ENCODE measurements at regions not wholly inside any gene's neighbourhood (a gene's known extent, or its start where the extent isn't known, plus 50 kb on each side); places are given as distances from the start of the nearest gene placed in this dataset.

- no peak overlapping the region for H3K27ac ChIP-seq (ENCODE audit: low read depth in 2 of 2, low read length in 1 of 2)
- no peaks in the 10 kb centered on the region for H3K9me3 ChIP-seq
- no peak for DNase-seq
- no peaks in the 10 kb centered on the region for H3K9me2 ChIP-seq
- H3K79me2 ChIP-seq (ENCODE audit: insufficient read depth) = no peaks in the 10 kb centered on the region
- no peaks in the 10 kb centered on the region for H3F3A ChIP-seq (replicated peaks; ENCODE audit: insufficient read depth)
- no peaks in the 10 kb centered on the region; a peak in 1 of 4 replicates for H3K4me1 ChIP-seq (ENCODE audit: control insufficient read depth in 1 of 2, insufficient read depth in 2 of 2, low read depth in 1 of 2, low read length in 1 of 2)
- no peaks in the 10 kb centered on the region for H4K20me1 ChIP-seq (ENCODE audit: insufficient read depth)
- no peak overlapping the region for H3K4me3 ChIP-seq (ENCODE audit: low read depth in 2 of 2, low read length in 1 of 2)
- 29% methylated on average over 4 of the region's 4 CpGs for WGBS (ENCODE audit: low lambda C conversion rate)
- H2AFZ ChIP-seq (ENCODE audit: low read depth) = no peak overlapping the region
- H3K9ac ChIP-seq = no peak overlapping the region
- no peak overlapping the region for H3K4me2 ChIP-seq
- H3K27me3 ChIP-seq (ENCODE audit: insufficient read depth) = no peaks in the 10 kb centered on the region
- ChIA-PET CTCF (no interaction called here), POLR2A (no interaction called here)
- H3K36me3 ChIP-seq (replicated peaks in 1 of 2; ENCODE audit: control insufficient read depth in 1 of 2, insufficient read depth in 2 of 2, low read length in 1 of 2) = no peaks in the 10 kb centered on the region
- TF ChIP-seq MAX (IDR thresholded peaks at IDR 0.05; ENCODE audit: low read depth) = no peak
Observed at GRCh38 chr6:103154779-103155572, 1704.7 kb downstream of the HACE1 start.

- POLR2A ChIA-PET = no interaction called here
- no peaks in the 10 kb centered on the region for H3K27me3 ChIP-seq (ENCODE audit: insufficient read depth)
Observed at GRCh38 chr6:103153016-103153415, 1706.7 kb downstream of the HACE1 start.

DNA sequence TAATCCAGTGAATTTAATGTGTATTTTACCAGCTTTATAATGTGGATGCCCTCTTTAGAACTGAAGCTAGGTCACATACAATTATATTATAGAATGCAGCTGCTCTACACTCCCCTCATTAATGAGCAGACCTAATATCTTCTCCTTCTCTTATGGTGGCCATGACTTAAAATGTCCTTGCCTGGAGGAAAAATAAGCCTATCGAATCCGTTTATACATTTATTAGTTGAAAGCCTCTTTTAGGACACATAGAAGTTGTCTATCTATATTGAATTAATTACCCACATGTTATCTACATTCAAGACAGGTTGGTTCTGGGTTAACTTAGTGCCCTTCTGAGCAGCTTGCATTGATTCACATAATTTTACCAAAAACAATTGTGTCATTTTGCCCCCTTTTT lies 1716.8 kb downstream of the HACE1 start:
- Histone ChIP-seq H3K4me1 (ENCODE audit: control insufficient read depth in 1 of 2, insufficient read depth in 2 of 2, low read depth in 1 of 2, low read length in 1 of 2) (peaks cover 0 to 5% of the 10 kb centered on the region in 2 experiments; a peak in 2 of 4 replicates), H2AFZ (ENCODE audit: low read depth) (no peak overlapping the region), H3K36me3 (replicated peaks in 1 of 2; ENCODE audit: control insufficient read depth in 1 of 2, insufficient read depth in 2 of 2, low read length in 1 of 2) (no peaks in the 10 kb centered on the region), H3K27me3 (ENCODE audit: insufficient read depth) (no peaks in the 10 kb centered on the region), H3K4me2 (no peak overlapping the region), H3K9me2 (no peaks in the 10 kb centered on the region), H3K9ac (no peak overlapping the region), H3K79me2 (ENCODE audit: insufficient read depth) (no peaks in the 10 kb centered on the region), H3K9me3 (no peaks in the 10 kb centered on the region), H4K20me1 (ENCODE audit: insufficient read depth) (no peaks in the 10 kb centered on the region), H3K4me3 (ENCODE audit: low read depth in 2 of 2, low read length in 1 of 2) (no peak overlapping the region), H3K27ac (ENCODE audit: low read depth in 2 of 2, low read length in 1 of 2) (peak overlapping the region in 1 of 2 experiments; percentile 90; a peak in 2 of 4 replicates), H3F3A (replicated peaks; ENCODE audit: insufficient read depth) (no peaks in the 10 kb centered on the region)
- CTCF ChIA-PET = no interaction called here
- POLR2A ChIA-PET = no interaction called here
- DNase-seq = peak; percentile 20
- 42% methylated on average over 2 of the region's 2 CpGs for WGBS (ENCODE audit: low lambda C conversion rate)
- no peak for TF ChIP-seq MEF2A (IDR thresholded peaks at IDR 0.05; ENCODE audit: borderline replicate concordance, low read depth)
- TF ChIP-seq TAF1 (IDR thresholded peaks at IDR 0.05; ENCODE audit: borderline replicate concordance, low read depth, low read length) = no peak
- no peak; the same call in 1 of the 2 replicates for TF ChIP-seq RAD21 (IDR thresholded peaks at IDR 0.05; ENCODE audit: low read length)
- no peak for TF ChIP-seq SMC3 (IDR thresholded peaks at IDR 0.05; ENCODE audit: low read depth, low read length)
- TF ChIP-seq FOXM1 (IDR thresholded peaks at IDR 0.05; ENCODE audit: low read depth) = no peak
- no peak for TF ChIP-seq NFIC (IDR thresholded peaks at IDR 0.05; ENCODE audit: borderline replicate concordance)
- no peak for TF ChIP-seq RXRA (IDR thresholded peaks at IDR 0.05; ENCODE audit: borderline replicate concordance, low read depth)
- TF ChIP-seq ELF1 (IDR thresholded peaks at IDR 0.05) = no peak
- no peak for TF ChIP-seq FOSL2 (IDR thresholded peaks at IDR 0.05; ENCODE audit: borderline replicate concordance, low read depth)
- no peak for TF ChIP-seq ZBTB33 (IDR thresholded peaks at IDR 0.05; ENCODE audit: borderline replicate concordance, low read depth)
- no peak for TF ChIP-seq REST (IDR thresholded peaks at IDR 0.05; ENCODE audit: low read depth, low read length)
- TF ChIP-seq EP300 (IDR thresholded peaks at IDR 0.05; ENCODE audit: borderline replicate concordance in 1 of 2, low read depth in 1 of 2, low read length in 1 of 2) = peak in 1 of 2 experiments; percentile 96; a peak in 2 of 4 replicates
- TF ChIP-seq NRF1 (IDR thresholded peaks at IDR 0.05; ENCODE audit: low read depth, low read length) = no peak
- no peak for TF ChIP-seq TCF12 (IDR thresholded peaks at IDR 0.05)

More at GRCh38 chr6:103153016-103153415, 1706.7 kb downstream of the HACE1 start:
- H3K9me2 ChIP-seq = no peaks in the 10 kb centered on the region
- H3K36me3 ChIP-seq (replicated peaks in 1 of 2; ENCODE audit: control insufficient read depth in 1 of 2, insufficient read depth in 2 of 2, low read length in 1 of 2) = no peaks in the 10 kb centered on the region
- no peaks in the 10 kb centered on the region for H3K79me2 ChIP-seq (ENCODE audit: insufficient read depth)
- CTCF ChIA-PET = no interaction called here
- no peak overlapping the region for H3K4me3 ChIP-seq (ENCODE audit: low read depth in 2 of 2, low read length in 1 of 2)
- no peaks in the 10 kb centered on the region for H3F3A ChIP-seq (replicated peaks; ENCODE audit: insufficient read depth)
- H2AFZ ChIP-seq (ENCODE audit: low read depth) = no peak overlapping the region
- DNase-seq = no peak
- H3K4me2 ChIP-seq = no peak overlapping the region
- H3K9me3 ChIP-seq = no peaks in the 10 kb centered on the region
- 23% methylated on average over 3 of the region's 3 CpGs for WGBS (ENCODE audit: low lambda C conversion rate)
- H3K9ac ChIP-seq = no peak overlapping the region
- no peaks in the 10 kb centered on the region; a peak in 1 of 4 replicates for H3K4me1 ChIP-seq (ENCODE audit: control insufficient read depth in 1 of 2, insufficient read depth in 2 of 2, low read depth in 1 of 2, low read length in 1 of 2)
- no peak overlapping the region for H3K27ac ChIP-seq (ENCODE audit: low read depth in 2 of 2, low read length in 1 of 2)
- H4K20me1 ChIP-seq (ENCODE audit: insufficient read depth) = no peaks in the 10 kb centered on the region
- TF ChIP-seq FOSL2 (IDR thresholded peaks at IDR 0.05; ENCODE audit: borderline replicate concordance, low read depth) = no peak
- no peak for TF ChIP-seq FOXJ3 (CRISPR knock-in tag; IDR thresholded peaks at IDR 0.05)
- no peak for TF ChIP-seq GABPA (IDR thresholded peaks at IDR 0.05; ENCODE audit: low read depth)
- TF ChIP-seq CHD2 (IDR thresholded peaks at IDR 0.05; ENCODE audit: low read length, partially characterized antibody) = no peak
- no peak for TF ChIP-seq SIN3A (IDR thresholded peaks at IDR 0.05; ENCODE audit: borderline replicate concordance, low read depth, low read length)
